HG02798 (cell line): ENCODE measurements at regions not wholly inside any gene's neighbourhood (a gene's known extent, or its start where the extent isn't known, plus 50 kb on each side); places are given as distances from the start of the nearest gene placed in this dataset.

Source experiments
- ATAC-seq: cut with Tn5 transposase; IDR thresholded peaks from one replicate; pipeline ENCODE4 v1.9.1; 2021; ENCODE audit warnings: mild to moderate bottlenecking; ENCODE audit not compliant: unreplicated experiment, poor library complexity

- no peak for ATAC-seq
Observed at GRCh38 chr2:204012072-204012653, 75.6 kb downstream of the ICOS start.

GRCh38 chr2:204015118-204015843 is 78.7 kb downstream of the ICOS start:
- ATAC-seq = no peak

DNA sequence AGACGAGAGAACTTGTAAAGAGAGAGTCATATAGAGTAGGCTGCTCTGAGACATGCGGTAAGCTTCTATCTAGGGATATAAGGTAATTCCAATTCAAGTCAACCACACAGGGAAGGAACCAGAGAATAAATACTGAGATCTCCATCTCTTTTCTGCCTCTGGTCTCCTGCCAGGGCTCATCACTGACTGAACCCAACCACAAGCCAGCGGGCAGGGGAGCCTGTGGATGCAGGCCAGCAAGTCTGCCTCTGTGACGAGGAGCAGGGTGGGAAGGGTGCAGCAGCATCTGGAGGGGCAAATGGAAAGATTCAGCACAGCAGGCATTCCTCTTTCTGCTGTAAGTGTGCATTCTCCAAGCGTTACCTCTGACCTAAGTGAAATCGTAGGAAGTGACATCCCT is 82.2 kb downstream of the ICOS start:
- no peak for ATAC-seq

DNA sequence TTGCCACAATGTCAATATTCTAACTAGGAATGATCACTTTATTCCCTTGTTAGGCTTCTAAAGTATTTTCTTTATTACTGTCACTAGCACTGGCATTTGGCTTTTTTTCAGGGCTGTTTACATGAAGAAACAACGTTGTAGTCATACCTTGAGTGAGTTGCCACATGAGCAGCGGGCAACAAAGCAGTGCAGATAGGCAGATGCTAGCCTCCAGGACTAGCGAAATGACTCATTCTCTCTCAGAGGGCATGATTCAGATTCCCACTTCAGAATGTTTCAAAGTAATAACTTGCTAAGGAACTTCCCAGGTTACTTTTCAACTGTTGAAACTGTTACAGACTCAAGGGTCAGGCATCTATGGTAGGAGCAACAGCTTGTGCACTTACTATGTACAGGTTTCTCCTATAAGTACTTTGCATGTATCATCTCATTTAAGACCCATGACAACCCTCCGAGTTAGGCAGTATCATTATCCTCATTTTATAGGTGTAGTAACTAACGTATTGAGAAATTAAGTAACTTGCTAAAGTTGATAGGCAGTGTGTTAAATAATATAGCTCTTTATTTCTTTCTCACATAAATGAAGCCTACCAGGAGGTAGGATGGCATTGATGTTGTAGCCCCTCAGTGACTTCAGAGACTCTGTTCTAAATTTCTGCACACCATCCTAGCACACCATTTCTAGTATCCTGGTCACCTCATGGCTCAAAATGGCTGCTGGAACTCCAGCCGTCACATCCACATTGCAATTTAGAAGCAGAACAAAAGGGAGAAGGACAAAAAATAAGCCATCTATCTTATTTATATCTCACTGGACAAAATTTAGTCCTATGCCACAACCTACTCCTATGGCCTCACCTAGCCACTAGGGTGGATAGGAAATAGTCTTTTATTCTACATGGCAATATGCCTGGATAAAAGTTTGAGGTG is 83.3 kb downstream of the ICOS start:
- ATAC-seq = peak; percentile 56

- no peak for ATAC-seq
Observed at GRCh38 chr2:204021290-204022081, 84.9 kb downstream of the ICOS start.

- no peak for ATAC-seq
Observed at GRCh38 chr2:204022550-204022949, 86.0 kb downstream of the ICOS start.

- ATAC-seq = no peak
Observed at GRCh38 chr2:204023088-204023487, 86.5 kb downstream of the ICOS start.

- ATAC-seq = no peak
Observed at GRCh38 chr2:204024503-204024902, 87.9 kb downstream of the ICOS start.

GRCh38 chr2:204024906-204025475 is 88.4 kb downstream of the ICOS start:
- no peak for ATAC-seq

DNA sequence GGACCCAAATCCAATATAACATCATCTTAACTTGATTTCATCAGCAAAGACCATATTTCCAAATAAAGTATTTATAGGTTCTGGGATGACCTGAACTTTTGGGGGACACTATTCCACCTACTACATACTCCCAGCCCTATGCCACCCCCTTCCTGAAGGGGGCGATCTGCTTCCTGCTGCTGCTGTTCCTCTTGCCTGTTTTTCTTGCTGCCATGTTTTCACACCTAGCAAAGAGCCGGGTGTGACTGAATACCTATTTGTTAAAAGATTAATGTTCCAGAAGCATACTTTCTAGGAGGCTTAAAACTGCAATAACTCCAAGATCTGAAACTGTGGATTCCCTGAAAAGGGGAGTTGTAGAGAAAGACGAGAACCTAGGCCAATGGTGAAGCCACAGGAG is 89.7 kb downstream of the ICOS start:
- ATAC-seq = no peak

- peak; percentile 82 for ATAC-seq
Observed at GRCh38 chr2:204027091-204027490, 90.5 kb downstream of the ICOS start.

DNA sequence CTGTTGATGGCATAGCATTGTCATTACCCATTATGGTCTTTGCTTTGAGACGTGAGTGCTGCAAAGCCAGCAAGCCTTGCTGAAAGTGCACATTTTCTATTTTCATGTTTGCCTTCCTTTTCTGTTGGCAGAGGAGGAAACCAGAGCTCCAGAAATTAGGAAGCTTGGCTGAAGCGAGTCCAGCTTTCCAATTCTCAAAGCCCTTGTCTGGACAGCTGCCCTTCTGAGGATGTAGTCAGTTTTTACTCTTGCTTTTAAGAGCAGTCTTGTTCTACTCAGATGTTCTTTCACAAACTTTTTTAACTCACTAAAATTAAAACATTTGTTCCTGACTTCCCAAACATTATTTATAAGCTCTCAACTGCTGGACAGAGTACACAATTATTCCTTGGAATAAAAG is 93.8 kb downstream of the ICOS start:
- no peak for ATAC-seq

DNA sequence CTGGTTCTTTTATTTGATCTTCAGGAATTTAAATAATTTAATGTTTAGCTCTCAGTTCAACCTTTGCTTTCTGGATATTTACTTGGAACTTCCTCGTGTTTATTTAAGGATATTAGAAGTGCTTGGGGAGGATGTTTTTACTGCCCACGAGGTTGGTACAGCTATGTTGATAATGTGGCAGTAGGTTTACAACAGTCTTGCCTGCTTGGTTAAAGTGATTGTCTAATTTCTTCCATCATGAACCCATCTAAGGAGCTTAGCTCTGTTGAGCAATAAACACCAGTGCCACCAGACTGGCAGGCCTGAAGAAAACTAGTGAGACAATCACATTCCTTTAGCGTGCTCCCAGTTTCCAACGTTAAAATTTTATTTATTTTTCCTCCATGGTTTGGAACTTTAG is 94.5 kb downstream of the ICOS start:
- no peak for ATAC-seq

DNA sequence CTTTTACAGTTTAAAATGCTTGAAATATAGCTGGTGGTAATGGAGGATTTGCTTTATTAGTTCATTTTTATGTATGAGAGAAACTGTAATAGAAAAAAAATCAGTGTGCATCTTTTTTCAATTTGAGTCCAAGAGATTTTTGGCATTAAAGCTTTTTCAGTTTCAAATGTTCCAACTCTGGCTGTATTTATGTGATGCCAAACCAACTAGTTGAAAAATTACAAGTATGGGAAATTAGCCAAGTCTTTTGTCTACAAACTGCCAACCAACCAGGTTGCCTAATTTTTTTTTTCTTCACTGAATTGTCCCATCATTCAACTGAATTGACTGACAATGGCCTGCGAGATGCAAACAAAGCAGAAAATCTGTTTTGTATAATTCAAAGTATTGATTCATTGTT is 95.7 kb downstream of the ICOS start:
- no peak for ATAC-seq

DNA sequence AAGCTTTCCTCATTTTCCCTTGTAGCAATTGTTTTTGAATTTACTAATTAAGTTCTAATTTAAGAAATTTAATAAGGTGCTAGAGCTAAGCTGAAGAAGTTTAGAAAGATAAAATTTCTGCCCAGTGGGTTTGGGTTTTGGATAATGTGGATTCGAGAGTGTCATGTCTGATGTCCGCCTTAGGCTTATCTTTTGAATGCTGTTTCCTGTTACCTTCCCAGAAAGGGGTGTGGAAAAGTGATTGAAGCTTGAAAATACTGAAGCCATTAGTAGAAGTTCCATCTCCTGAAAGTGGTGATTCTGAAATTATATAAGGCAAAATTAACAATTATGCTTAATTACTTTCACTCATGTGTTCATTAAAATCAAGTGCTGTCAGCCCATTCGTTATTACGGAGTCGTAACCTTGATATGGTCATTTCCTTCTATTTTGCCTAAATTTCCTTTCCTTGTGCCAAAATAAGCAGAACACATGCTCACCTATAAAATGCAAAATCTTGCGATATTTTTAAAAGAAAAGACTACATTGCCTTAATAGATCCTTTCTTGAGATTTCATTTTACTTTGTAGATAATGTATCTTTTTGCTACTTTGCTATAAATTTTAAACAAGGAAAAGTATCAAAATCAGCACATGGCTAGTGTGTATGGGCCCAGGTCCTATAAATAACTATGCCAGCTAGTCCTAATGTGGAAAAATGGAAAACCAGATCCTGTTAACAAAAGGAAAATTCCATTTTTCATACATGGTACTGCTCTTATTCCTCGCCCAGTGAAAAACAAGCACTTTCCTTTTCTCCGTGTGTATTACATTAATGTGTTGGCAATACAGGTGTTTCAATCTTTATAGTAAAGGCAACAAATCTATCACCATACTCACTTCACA is 97.3 kb downstream of the ICOS start:
- ATAC-seq = no peak

DNA sequence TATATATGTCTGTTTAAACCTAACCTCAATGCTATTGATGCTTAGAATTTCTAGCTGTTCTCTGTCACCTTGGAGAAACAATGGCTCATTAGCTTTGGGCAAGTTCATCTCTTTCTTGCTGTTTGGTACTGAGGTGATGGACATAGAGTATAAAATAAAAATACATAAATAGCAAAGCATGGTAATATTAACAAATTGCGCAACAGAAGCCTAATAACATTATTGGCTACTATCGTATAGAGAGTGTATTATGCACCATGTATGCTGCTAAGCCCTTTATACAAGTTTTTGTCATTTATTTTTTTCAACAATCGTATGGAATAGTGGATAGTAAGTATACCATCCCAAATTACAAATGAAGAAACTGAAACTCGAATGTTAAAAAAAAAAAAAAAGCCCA is 100.1 kb downstream of the ICOS start:
- no peak for ATAC-seq

- no peak for ATAC-seq
Observed at GRCh38 chr2:204037286-204037685, 100.7 kb downstream of the ICOS start.

DNA sequence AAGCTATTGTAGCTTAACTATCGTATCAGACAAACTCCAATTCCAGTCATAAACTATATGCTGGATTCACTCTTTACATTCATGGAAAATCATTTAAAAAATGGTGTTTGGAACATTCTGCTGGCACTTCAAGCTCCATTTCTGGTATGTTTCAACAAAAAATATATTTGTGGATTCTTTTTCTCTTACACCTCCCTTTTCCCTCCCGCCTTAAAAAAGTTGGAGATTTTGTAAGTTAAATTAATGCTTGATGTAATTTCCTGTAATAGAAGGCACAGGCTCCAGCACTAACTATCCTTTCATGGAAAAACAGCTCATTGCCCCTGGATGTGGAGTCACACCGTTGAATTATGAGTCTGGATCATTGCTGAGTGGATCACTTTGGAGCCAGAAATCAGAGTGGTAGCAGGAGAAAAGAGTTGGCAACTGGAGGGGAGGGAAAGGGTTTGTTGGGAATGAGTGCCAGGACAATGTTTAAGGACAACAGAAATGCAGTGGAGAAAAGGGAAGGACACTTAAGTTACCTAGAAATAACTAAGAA is 102.8 kb downstream of the ICOS start:
- ATAC-seq = no peak

DNA sequence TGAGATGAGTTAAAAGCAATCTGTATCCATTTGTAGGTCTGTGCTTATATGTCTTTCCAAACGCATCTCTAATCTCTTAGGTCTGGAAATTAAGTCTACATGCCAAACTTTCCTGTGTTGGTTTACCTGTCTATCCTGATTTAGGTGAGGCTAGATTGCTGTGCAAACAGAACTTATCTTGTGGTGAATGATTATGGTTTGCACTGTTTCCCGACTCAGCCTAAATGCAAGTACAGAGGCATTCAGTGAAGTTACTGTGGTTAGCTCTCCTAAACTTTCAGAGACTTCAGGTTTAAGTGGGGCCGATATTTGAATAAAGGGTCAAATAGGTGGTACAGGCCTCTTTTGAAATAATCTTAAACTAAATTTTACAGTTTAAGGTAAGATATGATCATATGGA is 103.5 kb downstream of the ICOS start:
- no peak for ATAC-seq
